ENCODE measurements at regions not wholly inside any gene's neighbourhood (a gene's known extent, or its start where the extent isn't known, plus 50 kb on each side); places are given as distances from the start of the nearest gene placed in this dataset.

- peak; percentile 27 to 44 for DNase-seq
Observed at GRCh38 chr5:61623401-61624069, 291.5 kb downstream of the ZSWIM6 start.

- no peak for DNase-seq
Observed at GRCh38 chr5:61624553-61625136, 292.6 kb downstream of the ZSWIM6 start.

- no peak for DNase-seq
Observed at GRCh38 chr5:61625137-61625561, 293.1 kb downstream of the ZSWIM6 start.

- DNase-seq = peak in 1 of 2 experiments; percentile 8
Observed at GRCh38 chr5:61625681-61626621, 293.9 kb downstream of the ZSWIM6 start.

- no peak for DNase-seq
Observed at GRCh38 chr5:61626639-61627282, 294.7 kb downstream of the ZSWIM6 start.

GRCh38 chr5:61627531-61627930, 295.5 kb downstream of the ZSWIM6 start:
- no peak for DNase-seq

- no peak for DNase-seq
Observed at GRCh38 chr5:61630908-61631307, 298.9 kb downstream of the ZSWIM6 start.

GRCh38 chr5:61631438-61631941, 299.4 kb downstream of the ZSWIM6 start:
- no peak for DNase-seq

GRCh38 chr5:61632064-61632463, 300.0 kb downstream of the ZSWIM6 start:
- no peak for DNase-seq

GRCh38 chr5:61635271-61635670, 303.2 kb downstream of the ZSWIM6 start:
- no peak for DNase-seq

- DNase-seq = no peak
Observed at GRCh38 chr5:61637566-61637965, 305.5 kb downstream of the ZSWIM6 start.

- no peak for DNase-seq
Observed at GRCh38 chr5:61638476-61638875, 306.4 kb downstream of the ZSWIM6 start.

GRCh38 chr5:61640179-61641021, 308.3 kb downstream of the ZSWIM6 start:
- no peak for DNase-seq

GRCh38 chr5:61641748-61642565, 309.9 kb downstream of the ZSWIM6 start:
- no peak for DNase-seq

GRCh38 chr5:61647672-61648071, 315.6 kb downstream of the ZSWIM6 start:
- DNase-seq = peak in 1 of 2 experiments; percentile 15

GRCh38 chr5:61649231-61649630, 317.2 kb downstream of the ZSWIM6 start:
- no peak for DNase-seq

- no peak for DNase-seq
Observed at GRCh38 chr5:61649971-61650370, 317.9 kb downstream of the ZSWIM6 start.

GRCh38 chr5:61650661-61651060, 318.6 kb downstream of the ZSWIM6 start:
- no peak for DNase-seq

GRCh38 chr5:61651195-61651594, 319.1 kb downstream of the ZSWIM6 start:
- no peak for DNase-seq

GRCh38 chr5:61652916-61653315, 320.9 kb downstream of the ZSWIM6 start:
- no peak for DNase-seq
